ENCODE measurements at regions not wholly inside any gene's neighbourhood (a gene's known extent, or its start where the extent isn't known, plus 50 kb on each side); places are given as distances from the start of the nearest gene placed in this dataset.

DNA sequence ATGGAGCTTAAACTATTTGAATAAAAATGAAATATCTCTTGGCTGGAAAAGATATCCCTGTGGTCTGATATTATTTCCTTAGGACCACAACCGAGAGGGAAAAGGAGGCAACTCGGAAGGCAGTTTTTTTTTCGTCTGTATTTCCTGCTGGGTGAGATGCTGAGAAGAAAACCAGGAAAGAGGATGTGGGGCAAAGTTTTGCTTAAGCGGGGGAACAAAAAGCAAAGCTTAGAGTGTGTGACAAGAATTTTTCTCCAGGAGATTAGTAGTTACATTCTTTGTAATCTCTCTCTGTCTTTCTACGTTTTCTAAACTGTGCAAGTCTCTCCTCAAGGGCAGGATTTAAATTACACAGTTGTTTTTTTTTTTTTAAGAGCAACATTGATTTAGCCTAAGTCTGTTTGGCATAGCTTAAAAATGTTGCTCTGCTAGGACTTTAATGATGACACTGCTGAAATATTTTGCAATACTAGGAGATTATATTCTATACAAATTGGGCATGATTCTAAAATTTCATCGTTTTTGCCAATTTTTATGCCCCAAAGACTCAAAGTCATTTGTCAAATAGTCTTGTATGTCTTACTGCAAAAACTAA lies 258.5 kb downstream of the KCNS3 start:
- Histone ChIP-seq H3K4me3 (no peak overlapping the region), H3K27ac (no peak overlapping the region), H3K27me3 (no peaks in the 10 kb centered on the region), H3K9me3 (no peaks in the 10 kb centered on the region), H3K4me1 (no peaks in the 10 kb centered on the region), H3K36me3 (no peaks in the 10 kb centered on the region)
- TF ChIP-seq, protein P1, sequence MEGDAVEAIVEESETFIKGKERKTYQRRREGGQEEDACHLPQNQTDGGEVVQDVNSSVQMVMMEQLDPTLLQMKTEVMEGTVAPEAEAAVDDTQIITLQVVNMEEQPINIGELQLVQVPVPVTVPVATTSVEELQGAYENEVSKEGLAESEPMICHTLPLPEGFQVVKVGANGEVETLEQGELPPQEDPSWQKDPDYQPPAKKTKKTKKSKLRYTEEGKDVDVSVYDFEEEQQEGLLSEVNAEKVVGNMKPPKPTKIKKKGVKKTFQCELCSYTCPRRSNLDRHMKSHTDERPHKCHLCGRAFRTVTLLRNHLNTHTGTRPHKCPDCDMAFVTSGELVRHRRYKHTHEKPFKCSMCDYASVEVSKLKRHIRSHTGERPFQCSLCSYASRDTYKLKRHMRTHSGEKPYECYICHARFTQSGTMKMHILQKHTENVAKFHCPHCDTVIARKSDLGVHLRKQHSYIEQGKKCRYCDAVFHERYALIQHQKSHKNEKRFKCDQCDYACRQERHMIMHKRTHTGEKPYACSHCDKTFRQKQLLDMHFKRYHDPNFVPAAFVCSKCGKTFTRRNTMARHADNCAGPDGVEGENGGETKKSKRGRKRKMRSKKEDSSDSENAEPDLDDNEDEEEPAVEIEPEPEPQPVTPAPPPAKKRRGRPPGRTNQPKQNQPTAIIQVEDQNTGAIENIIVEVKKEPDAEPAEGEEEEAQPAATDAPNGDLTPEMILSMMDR (IDR thresholded peaks at IDR 0.05), result no peak
- TF ChIP-seq POLR2A (IDR thresholded peaks at IDR 0.05) (no peak), POLR2AphosphoS5 (IDR thresholded peaks at IDR 0.05) (no peak), EP300 (IDR thresholded peaks at IDR 0.05) (no peak)
- WGBS, result 28% methylated on average over 6 of the region's 6 CpGs
- DNase-seq (ENCODE audit: low spot score in 2 of 2), result no peak

DNA sequence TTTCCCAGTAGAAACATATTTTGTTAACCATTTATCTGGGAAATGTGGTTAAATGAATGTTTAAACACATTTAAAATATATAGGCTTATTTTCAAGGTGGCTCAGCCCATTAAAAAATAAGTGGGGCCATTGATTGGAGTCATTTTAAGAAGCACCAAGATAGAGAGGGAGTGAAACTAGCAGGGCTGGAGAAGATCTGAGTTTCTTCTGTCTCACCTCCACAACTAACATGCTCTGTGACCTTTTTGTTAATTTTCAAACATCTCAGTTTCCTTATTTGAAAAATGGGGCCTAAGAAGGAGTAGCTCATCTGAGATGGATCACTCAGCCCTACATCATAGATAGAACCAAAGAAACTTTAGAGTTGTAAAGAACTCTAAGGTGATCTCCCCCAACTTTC lies 254.8 kb downstream of the KCNS3 start:
- H3K27ac ChIP-seq, result no peak overlapping the region
- no peaks in the 10 kb centered on the region for H3K36me3 ChIP-seq
- no peaks in the 10 kb centered on the region for H3K4me1 ChIP-seq
- H3K4me3 ChIP-seq, result no peak overlapping the region
- no peak for DNase-seq (ENCODE audit: low spot score in 2 of 2)
- H3K9me3 ChIP-seq, result no peaks in the 10 kb centered on the region
- no peaks in the 10 kb centered on the region for H3K27me3 ChIP-seq
- TF ChIP-seq POLR2AphosphoS5 (IDR thresholded peaks at IDR 0.05) (no peak), EP300 (IDR thresholded peaks at IDR 0.05) (no peak), POLR2A (IDR thresholded peaks at IDR 0.05) (no peak)
- TF ChIP-seq, protein P1 (IDR thresholded peaks at IDR 0.05), result no peak

DNA sequence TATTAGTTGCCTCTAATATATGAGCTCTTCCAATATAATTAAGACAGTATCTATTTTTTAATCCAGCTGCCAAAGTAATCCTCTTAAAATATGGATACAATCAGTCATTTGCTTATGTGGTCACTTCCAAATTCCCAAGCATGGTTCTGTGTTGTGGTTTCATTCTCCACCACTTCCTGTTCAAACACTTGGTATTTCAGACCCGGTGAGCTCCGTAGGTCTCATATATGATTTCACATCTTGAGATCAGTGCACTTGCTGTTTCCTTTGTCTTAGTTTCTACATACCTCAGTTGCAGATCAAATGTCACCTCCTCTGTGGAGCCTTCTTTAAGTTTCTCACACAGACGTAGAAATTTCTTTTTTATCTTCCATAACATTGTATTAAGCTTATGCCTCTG lies 254.2 kb downstream of the KCNS3 start:
- H3K4me3 ChIP-seq, result no peak overlapping the region
- no peaks in the 10 kb centered on the region for H3K27me3 ChIP-seq
- TF ChIP-seq POLR2A (IDR thresholded peaks at IDR 0.05) (no peak), EP300 (IDR thresholded peaks at IDR 0.05) (no peak), POLR2AphosphoS5 (IDR thresholded peaks at IDR 0.05) (no peak)
- TF ChIP-seq, protein P1 (IDR thresholded peaks at IDR 0.05), result no peak
- no peak overlapping the region for H3K27ac ChIP-seq
- H3K4me1 ChIP-seq, result no peaks in the 10 kb centered on the region
- no peak for DNase-seq (ENCODE audit: low spot score in 2 of 2)
- H3K9me3 ChIP-seq, result no peaks in the 10 kb centered on the region
- whole genome bisulfite sequencing, result 73% methylated on average over 3 of the region's 3 CpGs
- H3K36me3 ChIP-seq, result no peaks in the 10 kb centered on the region

DNA sequence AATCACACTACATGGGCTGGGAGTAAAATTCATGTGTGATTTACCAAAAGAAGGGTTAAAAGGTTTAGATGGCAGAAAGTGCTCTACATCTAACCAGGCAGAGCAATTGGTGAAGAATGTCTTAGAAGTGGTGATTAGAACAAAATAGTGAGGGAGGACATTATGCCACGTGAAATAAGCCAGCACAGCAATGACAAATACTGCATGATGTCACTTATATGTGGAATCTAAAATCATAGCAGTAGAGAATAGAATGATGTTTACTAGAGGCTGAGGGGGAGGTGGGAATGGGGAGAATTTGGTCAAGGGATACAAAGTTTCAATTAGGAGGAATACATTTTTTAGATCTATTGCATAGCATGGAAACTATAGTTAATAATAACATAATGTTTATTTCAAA lies 253.3 kb downstream of the KCNS3 start:
- Histone ChIP-seq H3K9me3 (no peaks in the 10 kb centered on the region), H3K27me3 (no peaks in the 10 kb centered on the region), H3K4me3 (no peak overlapping the region), H3K36me3 (no peaks in the 10 kb centered on the region), H3K4me1 (no peaks in the 10 kb centered on the region), H3K27ac (no peak overlapping the region)
- no peak for DNase-seq (ENCODE audit: low spot score in 2 of 2)
- WGBS, result 79% methylated on average over 1 of the region's 1 CpG
- TF ChIP-seq, protein P1 (IDR thresholded peaks at IDR 0.05), result no peak
- TF ChIP-seq EP300 (IDR thresholded peaks at IDR 0.05), result no peak
- no peak for TF ChIP-seq POLR2A (IDR thresholded peaks at IDR 0.05)
- no peak for TF ChIP-seq POLR2AphosphoS5 (IDR thresholded peaks at IDR 0.05)

DNA sequence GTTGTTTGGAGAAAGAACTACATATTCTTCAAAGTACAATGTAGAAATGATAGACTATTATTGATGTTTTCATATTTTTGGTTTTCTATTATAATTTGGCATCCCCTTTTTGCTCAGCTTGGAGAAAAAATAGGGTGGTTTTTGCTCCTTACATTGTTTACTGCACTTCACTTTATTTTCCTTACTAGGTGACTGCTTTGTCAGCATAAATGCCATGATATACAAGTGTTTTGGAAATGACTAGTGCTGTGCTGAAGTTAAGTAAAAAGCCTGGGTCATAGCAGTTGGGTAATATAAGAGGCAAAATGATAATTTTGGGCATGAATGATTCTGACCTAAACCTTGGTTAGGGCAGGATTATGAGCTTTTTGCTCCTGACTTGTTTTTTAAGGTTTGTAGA lies 250.9 kb downstream of the KCNS3 start:
- Histone ChIP-seq H3K4me1 (no peaks in the 10 kb centered on the region), H3K4me3 (no peak overlapping the region), H3K27ac (no peak overlapping the region), H3K9me3 (no peaks in the 10 kb centered on the region), H3K27me3 (no peaks in the 10 kb centered on the region), H3K36me3 (no peaks in the 10 kb centered on the region)
- no peak for DNase-seq (ENCODE audit: low spot score in 2 of 2)
- TF ChIP-seq POLR2AphosphoS5 (IDR thresholded peaks at IDR 0.05), result no peak
- TF ChIP-seq EP300 (IDR thresholded peaks at IDR 0.05), result no peak
- TF ChIP-seq, protein P1 (IDR thresholded peaks at IDR 0.05), result no peak
- no peak for TF ChIP-seq POLR2A (IDR thresholded peaks at IDR 0.05)

All from suprapubic skin (tissue), 4 donors.